ENCODE measurements at regions not wholly inside any gene's neighbourhood (a gene's known extent, or its start where the extent isn't known, plus 50 kb on each side); places are given as distances from the start of the nearest gene placed in this dataset.

DNA sequence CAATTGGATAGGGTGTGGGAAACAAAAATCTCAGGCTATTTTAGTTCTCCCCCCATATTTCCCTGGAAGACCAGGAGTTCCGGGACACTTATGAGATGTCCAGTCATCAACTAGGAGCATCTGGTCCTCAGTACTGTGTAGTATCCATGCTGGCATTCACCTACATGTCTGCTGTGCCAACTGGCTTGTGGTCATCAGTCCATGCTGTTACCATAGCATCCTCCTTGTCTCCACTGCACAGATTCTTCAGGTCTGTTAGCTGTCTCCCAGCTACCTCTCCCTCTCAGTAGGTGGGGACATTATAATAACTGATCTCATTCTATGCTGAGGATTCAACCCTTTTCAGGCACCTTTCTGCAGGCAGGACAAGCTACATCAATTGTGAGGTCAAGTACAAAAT, 302.9 kb downstream of the BARHL2 start:
- Histone ChIP-seq H3K4me3 (no peak overlapping the region), H3K27me3 (no peaks in the 10 kb centered on the region), H3K27ac (no peak overlapping the region), H3K4me1 (no peaks in the 10 kb centered on the region), H3K36me3 (no peaks in the 10 kb centered on the region), H3K9me3 (peaks cover 0 to 9% of the 10 kb centered on the region in 2 donors)
- intact Hi-C loops (cut with DNase I; ENCODE audit: low total_unique reads) = no loop called here
- TF ChIP-seq POLR2AphosphoS5 (IDR thresholded peaks at IDR 0.05) (no peak), POLR2A (IDR thresholded peaks at IDR 0.05) (no peak)
- TF ChIP-seq, protein P1, sequence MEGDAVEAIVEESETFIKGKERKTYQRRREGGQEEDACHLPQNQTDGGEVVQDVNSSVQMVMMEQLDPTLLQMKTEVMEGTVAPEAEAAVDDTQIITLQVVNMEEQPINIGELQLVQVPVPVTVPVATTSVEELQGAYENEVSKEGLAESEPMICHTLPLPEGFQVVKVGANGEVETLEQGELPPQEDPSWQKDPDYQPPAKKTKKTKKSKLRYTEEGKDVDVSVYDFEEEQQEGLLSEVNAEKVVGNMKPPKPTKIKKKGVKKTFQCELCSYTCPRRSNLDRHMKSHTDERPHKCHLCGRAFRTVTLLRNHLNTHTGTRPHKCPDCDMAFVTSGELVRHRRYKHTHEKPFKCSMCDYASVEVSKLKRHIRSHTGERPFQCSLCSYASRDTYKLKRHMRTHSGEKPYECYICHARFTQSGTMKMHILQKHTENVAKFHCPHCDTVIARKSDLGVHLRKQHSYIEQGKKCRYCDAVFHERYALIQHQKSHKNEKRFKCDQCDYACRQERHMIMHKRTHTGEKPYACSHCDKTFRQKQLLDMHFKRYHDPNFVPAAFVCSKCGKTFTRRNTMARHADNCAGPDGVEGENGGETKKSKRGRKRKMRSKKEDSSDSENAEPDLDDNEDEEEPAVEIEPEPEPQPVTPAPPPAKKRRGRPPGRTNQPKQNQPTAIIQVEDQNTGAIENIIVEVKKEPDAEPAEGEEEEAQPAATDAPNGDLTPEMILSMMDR (IDR thresholded peaks at IDR 0.05) = no peak
- no peak for DNase-seq (ENCODE audit: low spot score in 2 of 2)

DNA sequence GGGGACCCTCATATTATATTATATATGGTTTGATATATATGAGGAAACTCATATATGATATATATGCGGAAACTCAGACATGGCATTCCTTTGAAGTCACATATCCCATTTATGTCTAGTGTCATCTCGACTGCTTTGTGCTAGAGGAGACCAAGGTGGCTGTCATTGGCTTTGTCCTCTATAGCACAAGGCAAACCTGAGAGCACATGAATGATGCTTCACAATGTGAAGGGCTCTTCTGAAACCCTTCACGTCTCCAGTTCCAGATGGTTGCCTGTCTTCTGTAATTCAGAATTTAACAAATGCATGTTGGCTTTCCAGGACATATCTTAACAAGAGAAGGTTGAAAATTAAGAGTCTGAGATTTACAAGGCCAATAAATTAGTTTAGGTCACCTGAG, 303.6 kb downstream of the BARHL2 start:
- DNase-seq (ENCODE audit: low spot score in 2 of 2) = no peak
- H3K9me3 ChIP-seq = peaks cover 0 to 9% of the 10 kb centered on the region in 2 donors
- no peak for TF ChIP-seq POLR2A (IDR thresholded peaks at IDR 0.05)
- TF ChIP-seq POLR2AphosphoS5 (IDR thresholded peaks at IDR 0.05) = no peak
- TF ChIP-seq, protein P1 (IDR thresholded peaks at IDR 0.05) = no peak
- H3K27me3 ChIP-seq = no peaks in the 10 kb centered on the region
- no peaks in the 10 kb centered on the region for H3K4me1 ChIP-seq
- H3K4me3 ChIP-seq = no peak overlapping the region
- H3K27ac ChIP-seq = no peak overlapping the region
- H3K36me3 ChIP-seq = no peaks in the 10 kb centered on the region
- intact Hi-C loops (cut with DNase I; ENCODE audit: low total_unique reads) = no loop called here

DNA sequence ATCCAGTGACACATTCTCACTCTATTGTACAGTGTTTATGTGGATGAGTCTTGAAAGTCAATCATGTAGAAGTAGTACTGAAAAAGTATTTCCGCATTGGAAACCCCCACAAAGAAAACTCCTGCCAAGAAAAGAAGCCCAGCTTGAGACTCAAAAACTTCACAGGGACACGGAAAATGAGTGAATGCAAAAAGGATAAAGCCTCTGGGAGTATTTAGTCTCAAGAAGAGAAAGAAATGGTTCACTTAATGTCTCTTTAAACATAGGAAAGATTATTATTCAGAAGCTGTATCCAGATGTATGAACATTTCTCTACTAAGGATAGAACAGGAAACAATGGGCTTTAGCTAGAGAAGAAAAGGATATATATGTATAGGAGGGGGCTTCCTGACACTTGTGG, 304.5 kb downstream of the BARHL2 start:
- intact Hi-C loops (cut with DNase I; ENCODE audit: low total_unique reads) = no loop called here
- no peak for TF ChIP-seq POLR2AphosphoS5 (IDR thresholded peaks at IDR 0.05)
- TF ChIP-seq, protein P1 (IDR thresholded peaks at IDR 0.05) = no peak
- no peak for TF ChIP-seq POLR2A (IDR thresholded peaks at IDR 0.05)
- no peaks in the 10 kb centered on the region for H3K4me1 ChIP-seq
- no peak for DNase-seq (ENCODE audit: low spot score in 2 of 2)
- no peak overlapping the region for H3K4me3 ChIP-seq
- H3K36me3 ChIP-seq = no peaks in the 10 kb centered on the region
- H3K9me3 ChIP-seq = peaks cover 0 to 9% of the 10 kb centered on the region in 2 donors
- H3K27ac ChIP-seq = no peak overlapping the region
- H3K27me3 ChIP-seq = no peaks in the 10 kb centered on the region

DNA sequence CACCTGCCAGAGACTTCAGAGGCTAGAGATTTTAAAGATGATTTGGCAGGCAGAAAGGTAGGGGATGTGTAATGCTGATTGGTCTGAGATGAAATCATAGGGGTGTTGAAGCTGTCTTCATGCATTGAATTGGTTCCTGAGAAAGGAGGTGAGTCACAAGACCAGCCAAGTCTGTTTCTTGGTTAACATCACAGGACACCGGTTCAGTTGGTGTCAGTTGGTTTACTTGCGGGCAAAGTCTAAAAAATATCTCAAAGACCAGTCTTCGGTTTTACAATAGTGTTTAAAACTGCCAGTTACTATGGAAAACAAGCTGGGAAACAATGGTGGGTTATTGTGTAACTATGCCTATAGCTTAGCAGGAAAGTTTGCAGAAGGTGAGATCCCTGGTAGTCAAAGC, 305.9 kb downstream of the BARHL2 start:
- DNase-seq (ENCODE audit: low spot score in 2 of 2) = no peak
- H3K36me3 ChIP-seq = no peaks in the 10 kb centered on the region
- H3K9me3 ChIP-seq = peaks cover 0 to 8% of the 10 kb centered on the region in 2 donors
- no peaks in the 10 kb centered on the region for H3K27me3 ChIP-seq
- no peak overlapping the region for H3K4me3 ChIP-seq
- intact Hi-C loops (cut with DNase I; ENCODE audit: low total_unique reads) = no loop called here
- TF ChIP-seq POLR2A (IDR thresholded peaks at IDR 0.05) = no peak
- TF ChIP-seq, protein P1 (IDR thresholded peaks at IDR 0.05) = no peak
- no peak for TF ChIP-seq POLR2AphosphoS5 (IDR thresholded peaks at IDR 0.05)
- no peaks in the 10 kb centered on the region for H3K4me1 ChIP-seq
- no peak overlapping the region for H3K27ac ChIP-seq

DNA sequence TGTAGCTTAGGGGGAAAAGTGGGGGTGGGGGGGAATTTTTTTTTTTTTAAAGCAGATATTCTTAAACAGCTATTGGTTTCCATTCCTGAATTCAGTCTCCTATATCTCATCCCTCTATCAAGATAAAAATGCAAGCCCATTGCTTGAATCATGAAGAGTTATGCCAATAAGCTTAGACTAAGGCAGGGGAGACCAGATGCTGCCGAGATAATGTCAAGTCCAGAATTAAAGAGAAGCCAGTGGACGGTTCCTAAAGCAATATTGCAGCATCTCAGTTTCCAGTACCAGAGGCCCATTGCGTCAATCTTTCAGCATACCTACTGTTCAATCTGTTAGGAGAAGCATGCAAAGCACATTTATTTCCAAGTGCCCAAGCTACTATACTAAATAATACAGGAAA, 309.4 kb downstream of the BARHL2 start:
- no peaks in the 10 kb centered on the region for H3K9me3 ChIP-seq
- TF ChIP-seq, protein P1 (IDR thresholded peaks at IDR 0.05) = no peak
- intact Hi-C loops (cut with DNase I; ENCODE audit: low total_unique reads) = no loop called here
- DNase-seq (ENCODE audit: low spot score in 2 of 2) = no peak
- no peak overlapping the region for H3K27ac ChIP-seq
- H3K36me3 ChIP-seq = no peaks in the 10 kb centered on the region
- no peaks in the 10 kb centered on the region for H3K27me3 ChIP-seq
- no peak overlapping the region for H3K4me3 ChIP-seq
- H3K4me1 ChIP-seq = no peaks in the 10 kb centered on the region

Measured in breast epithelium (tissue), 4 donors.